ENCODE measurements at regions not wholly inside any gene's neighbourhood (a gene's known extent, or its start where the extent isn't known, plus 50 kb on each side); places are given as distances from the start of the nearest gene placed in this dataset.

GRCh38 chr1:93807311-93807930 is 71.6 kb downstream of the DNTTIP2 start:
- TF ChIP-seq, protein P1, sequence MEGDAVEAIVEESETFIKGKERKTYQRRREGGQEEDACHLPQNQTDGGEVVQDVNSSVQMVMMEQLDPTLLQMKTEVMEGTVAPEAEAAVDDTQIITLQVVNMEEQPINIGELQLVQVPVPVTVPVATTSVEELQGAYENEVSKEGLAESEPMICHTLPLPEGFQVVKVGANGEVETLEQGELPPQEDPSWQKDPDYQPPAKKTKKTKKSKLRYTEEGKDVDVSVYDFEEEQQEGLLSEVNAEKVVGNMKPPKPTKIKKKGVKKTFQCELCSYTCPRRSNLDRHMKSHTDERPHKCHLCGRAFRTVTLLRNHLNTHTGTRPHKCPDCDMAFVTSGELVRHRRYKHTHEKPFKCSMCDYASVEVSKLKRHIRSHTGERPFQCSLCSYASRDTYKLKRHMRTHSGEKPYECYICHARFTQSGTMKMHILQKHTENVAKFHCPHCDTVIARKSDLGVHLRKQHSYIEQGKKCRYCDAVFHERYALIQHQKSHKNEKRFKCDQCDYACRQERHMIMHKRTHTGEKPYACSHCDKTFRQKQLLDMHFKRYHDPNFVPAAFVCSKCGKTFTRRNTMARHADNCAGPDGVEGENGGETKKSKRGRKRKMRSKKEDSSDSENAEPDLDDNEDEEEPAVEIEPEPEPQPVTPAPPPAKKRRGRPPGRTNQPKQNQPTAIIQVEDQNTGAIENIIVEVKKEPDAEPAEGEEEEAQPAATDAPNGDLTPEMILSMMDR (IDR thresholded peaks at IDR 0.05) = no peak
- no peak for TF ChIP-seq POLR2A (IDR thresholded peaks at IDR 0.05)

Measured in right lobe of liver (tissue), 4 donors.